PC-3 (cell line): ENCODE measurements at regions not wholly inside any gene's neighbourhood (a gene's known extent, or its start where the extent isn't known, plus 50 kb on each side); places are given as distances from the start of the nearest gene placed in this dataset.
A peak's percentile ranks its signal among the peaks of the same experiment; 100 is the strongest.
"Not testable (repeated sequence)": the region's sequence is repeated elsewhere in the genome, so short reads cannot be mapped to it uniquely, and the experiment has no call there.

Experiments
- ATAC-seq: fragments of 200-7000 bp; cut with Tn5 transposase; 2 replicates; pipeline ENCODE4 v1.9.1; 2020; ENCODE audit warnings: mild to moderate bottlenecking, moderate library complexity
- BruUV-seq: library from RNA; stranded (reverse); fragments of 400-500 nt; replicated peaks from 2 replicates; lab custom pipeline; 2021; lab: Mats Ljungman, UMichigan
- CTCF ChIA-PET: fragments of 300-600 bp; sonication (Branson Sonifier 250); formaldehyde crosslinking; loops from one replicate; lab custom pipeline; 2022; ENCODE audit warnings: antibody characterized with exemption; lab: Charles Lee
- POLR2A ChIA-PET: fragments of 300-600 bp; sonication (Branson Sonifier 250); formaldehyde crosslinking; loops from one replicate; lab custom pipeline; 2022; ENCODE audit warnings: antibody characterized with exemption; ENCODE audit not compliant: unreplicated experiment; lab: Charles Lee
- DNase-seq: peaks from one replicate; pipeline ENCODE4 v3.0.0-alpha.2; 2015
- H2AFZ ChIP-seq: fragments of 300-600 bp; sonication (generic); 2 replicates; pipeline ENCODE4 v1.6.0; 2016; ENCODE audit warnings: antibody characterized with exemption, low read length
- H3F3A ChIP-seq: fragments of 300-600 bp; sonication (generic); one replicate; pipeline ENCODE4 v1.6.0; 2017; ENCODE audit warnings: antibody characterized with exemption, low read length, control low read depth, mild to moderate bottlenecking; ENCODE audit not compliant: unreplicated experiment
- H3K27ac ChIP-seq: fragments of 300-600 bp; sonication (generic); 2 replicates; pipeline ENCODE4 v1.5.1; 2016; ENCODE audit warnings: mild to moderate bottlenecking, low read length
- H3K27me3 ChIP-seq: fragments of 300-600 bp; sonication (generic); 2 replicates; pipeline ENCODE4 v1.6.1; 2016; ENCODE audit warnings: low read length, mixed read lengths
- H3K36me3 ChIP-seq: fragments of 300-600 bp; sonication (generic); 2 replicates; pipeline ENCODE4 v1.6.1; 2016; ENCODE audit warnings: low read depth, mixed run types, low read length, mixed read lengths
- H3K4me1 ChIP-seq: fragments of 300-600 bp; sonication (generic); 2 replicates; pipeline ENCODE4 v1.5.1; 2016; ENCODE audit warnings: low read length; ENCODE audit not compliant: insufficient read depth
- H3K4me2 ChIP-seq: fragments of 300-600 bp; sonication (generic); 2 replicates; pipeline ENCODE4 v1.6.0; 2016; ENCODE audit warnings: low read length
- H3K4me3 ChIP-seq: fragments of 300-600 bp; sonication (generic); 2 replicates; pipeline ENCODE4 v1.5.1; 2016; ENCODE audit warnings: mild to moderate bottlenecking, low read length, mixed read lengths
- H3K79me2 ChIP-seq: fragments of 300-600 bp; sonication (generic); 2 replicates; pipeline ENCODE4 v1.6.1; 2017; ENCODE audit warnings: low read length, mixed read lengths
- H3K9ac ChIP-seq: fragments of 300-600 bp; sonication (generic); 2 replicates; pipeline ENCODE4 v1.6.0; 2016; ENCODE audit warnings: mild to moderate bottlenecking, low read length
- H3K9me2 ChIP-seq: fragments of 300-600 bp; sonication (generic); replicated peaks from 2 replicates; pipeline ENCODE4 v1.6.1; 2016; ENCODE audit warnings: mixed run types, low read length, mixed read lengths
- H3K9me3 ChIP-seq: fragments of 300-600 bp; sonication (generic); 2 replicates; pipeline ENCODE4 v1.6.1; 2016; ENCODE audit warnings: low read length, mixed read lengths
- H4K20me1 ChIP-seq: fragments of 300-600 bp; sonication (generic); 2 replicates; pipeline ENCODE4 v1.6.1; 2016; ENCODE audit warnings: low read length, mixed read lengths
- intact Hi-C: fragments of 100-400 bp; cut with micrococcal nuclease; formaldehyde crosslinking; loops from 2 replicates; pipeline ENCODE4 v1.9.0; 2023
- TF ChIP-seq, protein P1 (sequence below): fragments of 300-600 bp; sonication (generic); conservative IDR thresholded peaks from 2 replicates; pipeline ENCODE4 v1.5.1; 2017; ENCODE audit warnings: antibody characterized with exemption, low read depth, mild to moderate bottlenecking, low read length

DNA sequence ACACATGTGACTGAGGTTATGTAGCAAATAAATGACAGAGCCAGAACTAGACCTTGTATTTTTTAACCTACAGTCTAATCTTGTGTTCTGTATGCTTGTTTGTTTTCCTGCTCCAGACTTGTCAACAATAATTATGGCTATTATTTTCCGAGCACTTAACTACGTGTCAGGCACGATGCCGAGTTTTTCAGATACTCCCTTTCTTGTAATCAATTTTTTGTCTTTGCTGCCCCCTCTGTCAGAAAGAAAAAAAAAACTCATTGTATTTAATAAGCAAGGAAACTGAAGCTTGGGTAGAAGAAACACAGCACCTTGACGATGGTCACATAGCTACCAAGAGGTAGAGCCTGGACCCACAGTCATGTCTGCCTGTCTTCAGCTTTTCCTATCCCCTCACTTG lies 95.7 kb upstream of the TRIM77 start:
- H3K4me3 ChIP-seq, H3K36me3 ChIP-seq, H3F3A ChIP-seq, H3K9ac ChIP-seq, H4K20me1 ChIP-seq, H3K79me2 ChIP-seq, H3K4me1 ChIP-seq, H3K27me3 ChIP-seq, ATAC-seq, H3K9me2 ChIP-seq, H3K4me2 ChIP-seq, BruUV-seq, H3K27ac ChIP-seq, CTCF ChIA-PET, POLR2A ChIA-PET, H2AFZ ChIP-seq, H3K9me3 ChIP-seq: not testable (repeated sequence)
- DNase-seq, result peak; percentile 47
- intact Hi-C loops, result loop anchor here (5.0 to 10.0 kb wide), 3 partner anchors 137 to 1060 kb away; no protein-coding TSS in a partner anchor
- TF ChIP-seq, protein P1, sequence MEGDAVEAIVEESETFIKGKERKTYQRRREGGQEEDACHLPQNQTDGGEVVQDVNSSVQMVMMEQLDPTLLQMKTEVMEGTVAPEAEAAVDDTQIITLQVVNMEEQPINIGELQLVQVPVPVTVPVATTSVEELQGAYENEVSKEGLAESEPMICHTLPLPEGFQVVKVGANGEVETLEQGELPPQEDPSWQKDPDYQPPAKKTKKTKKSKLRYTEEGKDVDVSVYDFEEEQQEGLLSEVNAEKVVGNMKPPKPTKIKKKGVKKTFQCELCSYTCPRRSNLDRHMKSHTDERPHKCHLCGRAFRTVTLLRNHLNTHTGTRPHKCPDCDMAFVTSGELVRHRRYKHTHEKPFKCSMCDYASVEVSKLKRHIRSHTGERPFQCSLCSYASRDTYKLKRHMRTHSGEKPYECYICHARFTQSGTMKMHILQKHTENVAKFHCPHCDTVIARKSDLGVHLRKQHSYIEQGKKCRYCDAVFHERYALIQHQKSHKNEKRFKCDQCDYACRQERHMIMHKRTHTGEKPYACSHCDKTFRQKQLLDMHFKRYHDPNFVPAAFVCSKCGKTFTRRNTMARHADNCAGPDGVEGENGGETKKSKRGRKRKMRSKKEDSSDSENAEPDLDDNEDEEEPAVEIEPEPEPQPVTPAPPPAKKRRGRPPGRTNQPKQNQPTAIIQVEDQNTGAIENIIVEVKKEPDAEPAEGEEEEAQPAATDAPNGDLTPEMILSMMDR, result peak; percentile 42; the same call in 1 of the 2 replicates

DNA sequence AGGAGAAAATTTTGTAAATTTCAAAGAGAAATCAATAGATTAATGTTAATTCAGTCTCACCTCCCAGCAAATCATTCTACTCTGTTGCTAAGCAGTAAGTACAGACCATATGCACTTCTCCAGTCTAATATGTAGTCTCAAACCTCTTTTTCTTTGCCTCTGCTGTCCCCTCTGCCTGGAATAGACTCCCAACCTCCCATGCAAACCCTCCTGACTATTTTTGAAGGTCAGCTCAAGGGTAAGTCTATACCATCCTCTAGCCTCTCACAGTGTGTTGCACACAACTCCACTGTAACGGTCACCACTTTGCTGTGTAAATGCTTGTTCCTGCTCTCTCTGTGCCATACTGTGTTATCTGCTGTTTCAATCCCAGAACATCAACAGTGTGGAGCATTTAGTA lies 94.5 kb upstream of the TRIM77 start:
- BruUV-seq, H3K36me3 ChIP-seq, H3K9me3 ChIP-seq, H3K79me2 ChIP-seq, CTCF ChIA-PET, H3K4me3 ChIP-seq, H3K4me1 ChIP-seq, H2AFZ ChIP-seq, H3K27me3 ChIP-seq, H3K9me2 ChIP-seq, H3F3A ChIP-seq, DNase-seq, H3K9ac ChIP-seq, H3K4me2 ChIP-seq, ATAC-seq, H3K27ac ChIP-seq, POLR2A ChIA-PET, H4K20me1 ChIP-seq: not testable (repeated sequence)
- intact Hi-C loops, result loop anchor here (5.0 to 10.0 kb wide), 4 partner anchors 283 to 1061 kb away; no protein-coding TSS in a partner anchor

DNA sequence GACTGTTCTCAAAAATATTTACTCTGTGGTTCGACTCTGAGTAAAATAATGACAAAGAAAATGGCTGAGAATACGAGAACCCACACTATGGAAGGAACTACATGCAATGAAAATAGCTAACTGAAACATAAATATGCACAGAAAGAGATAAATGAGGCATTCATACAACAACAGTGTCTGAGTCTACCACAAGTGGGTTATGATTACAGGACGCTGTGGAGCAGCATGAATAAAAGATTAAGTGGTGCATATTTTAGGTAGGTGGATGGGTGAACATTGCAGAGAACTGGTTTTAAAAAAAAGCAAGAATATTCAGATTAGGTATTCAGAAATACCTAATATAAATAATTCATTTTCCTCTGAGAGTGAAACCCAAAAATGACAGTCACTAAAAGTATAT lies 93.9 kb upstream of the TRIM77 start:
- POLR2A ChIA-PET, H3F3A ChIP-seq, H2AFZ ChIP-seq, H3K4me2 ChIP-seq, H3K9me3 ChIP-seq, BruUV-seq, CTCF ChIA-PET, H3K27me3 ChIP-seq, H3K9me2 ChIP-seq, H3K79me2 ChIP-seq, ATAC-seq, H3K27ac ChIP-seq, H3K4me1 ChIP-seq, H3K36me3 ChIP-seq, H3K9ac ChIP-seq, H4K20me1 ChIP-seq, H3K4me3 ChIP-seq, DNase-seq: not testable (repeated sequence)
- intact Hi-C loops, result loop anchor here (5.0 to 10.0 kb wide), 4 partner anchors 284 to 1061 kb away; no protein-coding TSS in a partner anchor

DNA sequence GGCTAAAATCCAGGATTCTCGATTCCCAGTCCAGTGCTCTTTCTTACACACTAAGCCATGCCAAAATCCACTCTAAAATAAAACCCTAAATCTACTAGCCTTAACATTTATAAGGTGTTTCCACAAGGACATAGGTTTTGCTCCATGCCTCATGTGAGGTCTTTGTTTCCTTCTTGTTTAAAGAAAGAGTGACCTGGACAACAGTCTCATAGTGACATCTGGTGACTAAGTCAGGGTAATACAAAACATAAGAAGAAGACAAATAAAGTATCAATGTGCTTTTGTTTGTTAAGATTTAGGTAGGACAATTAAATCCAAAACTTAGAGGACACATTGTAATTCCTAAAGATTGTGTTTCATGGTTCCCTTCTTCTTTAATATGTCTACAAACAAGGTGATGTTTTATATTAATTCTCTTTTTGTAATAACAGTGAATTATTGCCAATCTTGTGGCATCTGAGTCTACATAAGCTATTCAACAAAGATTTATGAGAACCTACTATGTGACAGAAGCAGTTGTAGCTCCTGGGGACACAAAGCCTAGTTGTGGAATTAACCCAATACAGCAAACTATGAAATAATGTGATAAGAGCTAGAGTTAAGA lies 93.0 kb upstream of the TRIM77 start:
- H2AFZ ChIP-seq, result 0 out of 2 replicates have a peak overlapping the region, but pooled peaks have one; percentile 27
- H3K79me2 ChIP-seq, H3K4me2 ChIP-seq, H3K4me1 ChIP-seq, H3K9ac ChIP-seq, H3K36me3 ChIP-seq, H3K9me3 ChIP-seq, H3K4me3 ChIP-seq, POLR2A ChIA-PET, H3K27ac ChIP-seq, H3F3A ChIP-seq, H3K9me2 ChIP-seq, CTCF ChIA-PET, H4K20me1 ChIP-seq, H3K27me3 ChIP-seq, BruUV-seq: not testable (repeated sequence)
- TF ChIP-seq, protein P1, result peak; percentile 65
- ATAC-seq (peak; percentile 63), DNase-seq (peak; percentile 21)
- intact Hi-C loops, result loop anchor here (5.0 to 10.0 kb wide), 4 partner anchors 285 to 1062 kb away; no protein-coding TSS in a partner anchor

DNA sequence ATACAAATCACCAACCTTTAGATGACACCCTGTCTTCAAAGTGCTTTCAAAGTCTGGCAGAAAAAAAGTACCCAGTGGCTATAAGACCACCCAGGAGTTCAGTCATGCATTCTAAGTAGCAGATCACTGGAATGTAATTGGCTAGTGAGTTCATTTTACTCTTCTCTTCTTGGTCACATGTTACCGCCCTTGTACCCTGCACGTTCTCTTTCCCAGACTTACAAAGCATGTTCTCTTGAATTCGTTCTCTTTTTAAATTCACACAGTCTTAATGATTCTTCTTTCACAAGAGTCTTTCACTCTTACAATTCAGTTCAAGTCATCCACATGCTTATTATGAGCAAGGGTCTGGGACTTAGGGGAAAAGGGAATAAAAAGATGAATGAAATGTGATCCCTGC lies 89.4 kb upstream of the TRIM77 start:
- H4K20me1 ChIP-seq, POLR2A ChIA-PET, H2AFZ ChIP-seq, H3K4me1 ChIP-seq, DNase-seq, H3K9me2 ChIP-seq, H3K9ac ChIP-seq, H3K9me3 ChIP-seq, H3K4me2 ChIP-seq, H3K36me3 ChIP-seq, H3F3A ChIP-seq, CTCF ChIA-PET, H3K27me3 ChIP-seq, BruUV-seq, intact Hi-C loops, H3K79me2 ChIP-seq, ATAC-seq, H3K27ac ChIP-seq, H3K4me3 ChIP-seq: not testable (repeated sequence)
